SIG-M5 treated with dmso at 0.1 percent for 504 hours (cell line): ENCODE measurements at regions not wholly inside any gene's neighbourhood (a gene's known extent, or its start where the extent isn't known, plus 50 kb on each side); places are given as distances from the start of the nearest gene placed in this dataset.
"Not testable (repeated sequence)": the region's sequence is repeated elsewhere in the genome, so short reads cannot be mapped to it uniquely, and the experiment has no call there.

Experiments used
- DNase-seq: peaks from one replicate; lab custom pipeline; 2025; ENCODE audit not compliant: unreplicated experiment; lab: John Stamatoyannopoulos, UW

DNA sequence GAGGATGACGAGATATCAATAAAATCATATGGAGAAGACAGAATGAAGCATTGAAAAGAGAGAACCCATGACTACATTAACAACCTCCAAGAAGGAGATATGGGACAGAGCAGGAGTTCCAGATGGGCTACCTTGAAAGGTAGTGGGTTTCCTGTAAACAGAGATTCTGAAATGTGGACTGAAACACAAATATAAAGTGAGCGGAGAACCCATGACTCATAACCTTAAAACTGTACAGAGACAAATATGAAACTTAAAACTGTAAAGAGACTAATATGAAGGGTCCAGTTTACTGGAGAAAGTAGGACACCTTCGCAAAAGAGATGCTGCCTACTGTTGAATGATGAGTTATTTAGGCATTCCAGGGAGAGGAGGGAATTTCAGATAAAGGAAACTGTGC lies 383.7 kb downstream of the CAAP1 start:
- DNase-seq, result no peak

- DNase-seq, result no peak
Measured at GRCh38 chr9:26504057-26504456, 388.5 kb downstream of the CAAP1 start.

DNA sequence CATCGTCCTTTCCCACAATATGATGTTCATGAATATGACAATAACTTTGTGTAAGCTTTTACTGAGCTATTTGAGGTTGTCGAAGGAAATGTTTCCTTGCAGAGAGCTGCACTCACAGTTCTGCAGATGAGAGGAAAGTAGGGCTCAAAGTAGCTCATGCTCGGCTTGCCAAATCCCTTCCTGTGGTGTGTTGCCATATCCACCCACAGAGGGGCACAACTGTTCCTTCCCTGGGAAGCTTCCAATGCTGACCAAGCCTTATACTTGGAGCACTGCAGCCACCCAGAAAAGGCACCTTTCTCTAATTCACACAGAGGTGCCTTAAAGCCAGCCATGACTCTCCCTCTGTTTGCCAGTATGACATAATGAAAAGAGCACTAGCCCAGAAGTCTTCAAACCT lies 390.3 kb downstream of the CAAP1 start:
- no peak for DNase-seq

DNA sequence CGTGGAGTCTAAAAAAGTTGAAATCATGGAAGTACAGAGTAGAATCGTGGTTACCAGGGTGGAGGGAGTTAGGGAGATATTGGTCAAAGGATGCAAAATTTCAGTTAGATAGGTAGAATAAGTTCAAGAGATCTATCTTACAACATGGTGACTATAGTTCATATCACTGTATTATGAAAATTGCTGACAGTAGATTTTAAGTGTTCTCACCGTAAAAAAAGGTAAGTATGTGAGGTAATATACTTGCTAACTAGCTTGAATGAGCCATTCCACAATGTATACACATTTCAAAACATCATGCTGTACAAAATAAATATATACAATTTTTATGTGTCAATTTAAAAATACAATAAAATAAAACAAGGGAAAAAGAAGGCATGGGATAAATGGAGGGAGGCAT lies 392.1 kb downstream of the CAAP1 start:
- DNase-seq, result no peak

- not testable (repeated sequence) for DNase-seq
Measured at GRCh38 chr9:26492608-26493521, 399.7 kb downstream of the CAAP1 start.

- DNase-seq, result not testable (repeated sequence)
Measured at GRCh38 chr9:26491922-26492607, 400.5 kb downstream of the CAAP1 start.

DNA sequence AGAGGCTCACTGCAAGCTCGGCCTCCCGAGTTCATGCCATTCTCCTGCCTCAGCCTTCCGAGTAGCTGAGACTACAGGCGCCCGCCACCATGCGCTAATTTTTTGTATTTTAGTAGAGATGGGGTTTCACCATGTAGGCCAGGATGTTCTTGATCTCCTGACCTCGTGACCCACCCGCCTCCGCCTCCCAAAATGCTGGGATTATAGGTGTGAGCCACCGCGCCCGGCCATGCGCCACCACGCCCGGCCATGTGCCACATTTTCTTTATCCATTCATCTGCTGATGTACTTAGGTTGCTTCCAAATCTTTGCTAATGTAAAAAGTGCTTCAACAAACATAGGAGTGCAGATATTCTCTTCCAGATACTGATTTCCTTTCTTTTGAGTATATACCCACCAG lies 408.6 kb downstream of the CAAP1 start:
- no peak for DNase-seq

DNA sequence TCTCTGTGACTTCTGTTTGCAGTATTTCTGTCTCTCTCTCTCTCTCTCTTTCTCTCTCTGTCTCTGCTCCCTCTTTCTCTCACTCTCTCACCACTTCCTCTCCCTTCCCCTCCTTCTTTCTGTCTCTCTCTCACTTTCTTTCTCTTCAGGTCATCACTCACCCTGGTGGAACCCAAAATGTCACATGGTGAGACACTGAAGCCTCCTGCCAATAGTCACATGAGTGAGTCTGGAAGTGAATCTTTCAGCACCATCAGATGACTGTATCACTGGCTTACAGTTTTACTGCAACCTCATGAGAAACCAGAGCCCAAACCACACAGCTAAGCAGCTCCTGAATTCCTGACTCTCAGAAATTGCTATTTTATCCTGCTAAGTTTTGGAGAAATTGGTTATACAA lies 414.6 kb downstream of the CAAP1 start:
- no peak for DNase-seq

DNA sequence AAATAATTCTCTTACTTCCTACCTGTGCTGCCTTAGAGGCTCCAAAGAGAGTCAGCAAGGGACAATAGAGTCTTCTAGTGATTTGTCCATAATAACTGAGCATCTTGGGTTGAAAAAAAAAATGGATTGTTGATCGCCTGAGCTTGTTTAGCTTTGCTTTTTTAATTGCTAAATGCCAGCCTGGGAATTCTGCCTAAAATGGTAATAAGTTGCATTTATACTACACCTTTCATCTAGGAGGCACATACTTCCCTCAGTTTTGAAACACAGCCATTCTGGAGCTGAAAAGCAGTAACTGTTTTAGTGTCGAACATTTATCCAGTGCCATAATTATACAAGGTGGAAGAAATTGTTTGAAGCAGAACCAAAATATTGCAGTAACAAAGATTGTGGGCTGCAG lies 421.3 kb downstream of the CAAP1 start:
- no peak for DNase-seq

- DNase-seq, result no peak
Measured at GRCh38 chr9:26470284-26470683, 422.3 kb downstream of the CAAP1 start.

DNA sequence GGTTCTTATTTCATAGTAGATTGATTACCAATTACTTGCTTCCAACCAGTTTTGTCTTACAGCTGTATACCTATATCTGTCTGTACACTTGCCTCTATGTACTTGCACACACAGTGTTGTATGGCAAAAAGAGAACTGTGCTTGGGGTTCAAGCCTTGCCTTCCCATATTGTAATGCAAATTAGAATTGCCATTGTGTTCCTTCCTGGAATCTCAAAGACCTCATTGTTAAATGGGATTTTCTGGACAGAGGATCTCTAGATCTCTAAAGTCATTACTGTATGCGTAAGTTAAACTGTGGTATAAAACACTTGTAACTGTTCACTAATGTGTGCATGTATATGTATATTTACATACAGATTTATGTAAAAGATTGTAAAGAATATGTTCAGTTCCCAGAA lies 428.8 kb downstream of the CAAP1 start:
- no peak for DNase-seq

DNA sequence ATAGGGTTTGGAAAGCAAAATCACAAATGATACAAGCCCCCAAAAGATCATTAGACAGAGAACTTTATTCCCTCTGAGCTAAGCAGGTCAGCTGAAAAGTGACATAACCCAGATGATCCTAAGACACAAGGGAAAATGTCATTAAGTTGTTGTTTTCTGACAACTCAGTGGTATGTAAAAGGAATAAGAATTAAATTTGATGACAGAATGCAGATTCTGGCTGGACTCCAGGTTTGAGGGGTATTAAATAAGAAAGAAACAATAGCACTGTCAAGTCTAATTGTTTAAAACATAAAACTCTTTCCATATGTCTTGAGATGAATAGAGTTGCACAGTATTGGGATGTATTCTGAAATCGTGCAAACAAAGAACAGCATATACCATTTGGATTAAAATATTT lies 429.9 kb downstream of the CAAP1 start:
- DNase-seq, result no peak

DNA sequence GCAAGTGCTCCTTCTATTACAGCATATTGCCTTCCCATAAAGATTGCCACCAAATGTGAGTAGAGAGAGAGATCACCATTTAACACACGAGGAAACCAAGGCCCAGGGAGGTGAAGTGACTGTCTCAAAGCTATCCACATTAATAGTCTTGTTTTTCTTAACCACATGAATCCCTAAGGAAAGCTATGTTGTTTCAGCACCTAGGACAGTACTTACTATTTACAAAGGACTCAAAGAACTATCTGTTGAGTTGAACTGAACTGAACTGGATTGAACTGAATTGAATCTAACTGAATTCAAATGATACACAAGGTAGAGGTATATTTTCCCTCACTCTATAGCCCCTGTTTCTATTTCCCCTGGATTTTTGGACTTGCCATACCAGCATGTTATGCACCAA lies 430.4 kb downstream of the CAAP1 start:
- no peak for DNase-seq

DNA sequence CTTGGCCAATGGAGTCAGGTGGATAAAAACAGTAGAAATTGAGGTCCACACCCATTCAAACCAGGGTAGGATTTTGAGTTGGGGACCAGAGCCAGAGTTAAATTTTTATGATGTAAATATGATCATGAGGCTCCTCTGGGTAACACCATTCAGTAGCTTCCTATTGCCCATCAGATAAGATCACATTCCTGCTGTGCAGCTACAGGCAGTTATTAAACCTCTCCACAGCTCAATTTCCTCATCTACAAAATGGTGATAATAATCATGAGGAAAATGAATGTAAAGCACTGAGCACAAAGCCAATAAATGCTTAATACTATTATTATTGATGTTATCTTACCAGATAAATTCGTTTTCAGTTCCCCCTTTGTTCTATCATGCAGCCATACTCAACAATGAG lies 432.0 kb downstream of the CAAP1 start:
- DNase-seq, result no peak

GRCh38 chr9:26459959-26460358 lies 432.6 kb downstream of the CAAP1 start:
- DNase-seq, result no peak

DNA sequence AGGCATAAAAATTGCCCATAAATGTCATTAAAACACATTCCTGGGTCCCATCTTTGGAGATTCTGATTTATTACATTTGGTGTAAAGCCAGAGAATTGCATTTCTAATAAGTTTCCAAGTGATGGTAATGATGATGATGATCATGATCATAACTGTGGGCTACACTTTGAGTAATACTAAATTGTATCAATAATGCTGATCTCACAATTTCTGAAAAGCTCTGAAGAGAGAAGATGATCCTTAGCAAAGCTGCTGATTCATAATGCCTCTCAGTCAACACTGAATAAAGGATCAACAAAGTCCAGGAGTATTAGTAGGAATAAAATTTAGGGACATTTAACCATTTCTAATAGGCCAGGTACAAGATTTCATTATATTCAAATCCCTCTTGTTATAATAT lies 434.5 kb downstream of the CAAP1 start:
- DNase-seq, result no peak

GRCh38 chr9:26457151-26457550 lies 435.5 kb downstream of the CAAP1 start:
- DNase-seq, result no peak

DNA sequence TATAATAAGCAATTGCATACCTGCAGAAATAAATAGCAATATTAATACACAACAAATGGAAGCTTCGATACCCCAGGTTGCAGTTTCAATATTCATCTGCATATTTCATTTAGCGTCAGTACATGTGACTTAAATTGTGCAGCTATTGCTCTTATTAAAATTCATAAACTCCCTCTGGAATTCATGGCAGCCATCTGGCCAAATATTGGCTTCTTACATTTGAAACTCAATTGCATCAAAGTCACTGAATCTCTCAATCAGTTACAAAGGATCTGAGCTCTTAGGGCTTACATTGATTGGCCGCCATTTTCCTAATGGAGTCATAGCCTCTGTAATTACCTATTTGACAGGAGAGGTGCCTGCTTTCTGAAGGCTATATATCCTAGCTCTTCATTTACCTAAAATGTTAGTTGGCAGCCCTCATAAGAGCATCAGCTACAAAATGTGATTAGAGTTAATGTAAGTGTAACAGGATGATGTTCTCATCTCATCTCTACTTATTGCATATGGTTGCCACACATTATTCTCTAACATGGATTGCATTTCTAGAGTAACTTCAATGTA lies 453.5 kb downstream of the CAAP1 start:
- no peak for DNase-seq

DNA sequence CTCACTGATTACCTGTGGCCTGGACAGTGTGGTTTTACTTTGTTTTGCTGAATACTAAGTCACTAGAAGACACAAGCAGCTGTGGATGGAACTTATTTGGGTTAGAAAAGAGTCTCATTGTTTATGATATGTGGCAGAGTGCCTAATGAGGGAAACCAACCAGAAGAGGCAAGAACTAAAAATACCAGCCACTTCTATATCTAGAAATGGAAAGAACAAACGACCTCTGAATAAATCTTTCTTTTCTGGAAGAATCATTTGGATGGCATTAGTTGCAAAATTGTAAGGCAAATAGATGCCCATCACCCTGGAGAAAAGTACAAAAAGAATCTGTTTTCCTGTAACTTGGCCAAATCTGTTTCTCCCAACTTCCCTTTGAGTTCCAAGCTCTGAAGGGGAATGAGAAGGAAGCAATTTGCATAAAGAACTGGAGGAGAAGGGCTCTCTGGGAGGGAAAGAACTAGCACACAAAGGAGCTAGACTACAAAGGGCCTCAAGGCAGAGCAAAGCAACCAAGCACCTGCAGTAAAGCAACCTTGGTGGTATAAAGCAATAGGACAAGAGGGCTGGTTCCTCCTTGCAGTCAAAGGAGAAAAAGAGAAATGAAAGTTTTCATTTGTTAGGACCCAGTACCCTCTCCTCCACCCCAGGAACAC lies 455.4 kb downstream of the CAAP1 start:
- no peak for DNase-seq

- no peak for DNase-seq
Measured at GRCh38 chr9:26426551-26427131, 466.0 kb downstream of the CAAP1 start.

DNA sequence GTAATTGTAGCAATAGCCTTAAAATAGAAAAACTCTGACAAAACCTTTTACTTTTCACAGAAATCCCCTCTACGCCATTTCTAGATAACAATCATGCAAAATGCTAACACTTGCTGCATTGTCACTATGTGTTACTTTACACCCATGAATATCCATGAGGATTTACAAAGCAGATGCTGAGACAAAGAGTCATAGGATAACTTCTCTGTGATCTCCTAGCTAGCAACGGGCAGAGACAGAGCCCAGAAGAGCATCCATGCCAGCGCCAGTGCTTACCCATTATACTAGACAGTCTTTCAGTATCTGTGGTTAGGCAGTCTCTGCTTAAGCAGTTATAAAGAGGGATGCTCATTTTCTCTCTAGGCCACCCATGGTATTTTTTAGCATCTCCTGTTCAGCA lies 474.1 kb downstream of the CAAP1 start:
- DNase-seq, result no peak
